Neural cell (in vitro differentiated cells): ENCODE measurements at regions not wholly inside any gene's neighbourhood (a gene's known extent, or its start where the extent isn't known, plus 50 kb on each side); places are given as distances from the start of the nearest gene placed in this dataset.

Experiments used
- TAF1 ChIP-seq: IDR thresholded peaks from 2 replicates; pipeline ENCODE4 v1.6.1; 2012; ENCODE audit warnings: low read depth
- TF ChIP-seq, protein P1 (sequence below): fragments of 450-650 bp; IDR thresholded peaks from 2 replicates; pipeline ENCODE4 v1.5.1; 2014; ENCODE audit warnings: antibody characterized with exemption, mild to moderate bottlenecking, moderate library complexity; ENCODE audit not compliant: poor library complexity, severe bottlenecking

DNA sequence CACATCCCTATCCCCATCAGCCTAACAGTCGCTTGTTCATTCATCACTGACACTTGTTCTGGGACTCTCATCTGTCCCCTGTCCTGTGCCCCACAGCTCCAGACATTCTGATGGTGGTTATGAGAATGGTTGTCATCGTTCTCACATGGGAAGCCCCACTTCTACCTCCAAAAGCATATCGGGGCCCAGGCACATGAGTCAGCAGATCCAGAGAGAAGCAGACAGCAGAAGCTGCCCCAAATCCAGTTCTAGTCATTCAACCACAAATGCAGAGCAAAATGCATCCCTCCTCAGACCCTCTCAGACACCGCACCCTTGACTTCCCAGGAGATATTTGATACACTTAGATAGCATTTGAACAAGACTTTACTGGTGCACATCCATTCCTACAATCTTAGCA is 106.0 kb downstream of the FOXF2 start:
- no peak for TF ChIP-seq TAF1
- TF ChIP-seq, protein P1, sequence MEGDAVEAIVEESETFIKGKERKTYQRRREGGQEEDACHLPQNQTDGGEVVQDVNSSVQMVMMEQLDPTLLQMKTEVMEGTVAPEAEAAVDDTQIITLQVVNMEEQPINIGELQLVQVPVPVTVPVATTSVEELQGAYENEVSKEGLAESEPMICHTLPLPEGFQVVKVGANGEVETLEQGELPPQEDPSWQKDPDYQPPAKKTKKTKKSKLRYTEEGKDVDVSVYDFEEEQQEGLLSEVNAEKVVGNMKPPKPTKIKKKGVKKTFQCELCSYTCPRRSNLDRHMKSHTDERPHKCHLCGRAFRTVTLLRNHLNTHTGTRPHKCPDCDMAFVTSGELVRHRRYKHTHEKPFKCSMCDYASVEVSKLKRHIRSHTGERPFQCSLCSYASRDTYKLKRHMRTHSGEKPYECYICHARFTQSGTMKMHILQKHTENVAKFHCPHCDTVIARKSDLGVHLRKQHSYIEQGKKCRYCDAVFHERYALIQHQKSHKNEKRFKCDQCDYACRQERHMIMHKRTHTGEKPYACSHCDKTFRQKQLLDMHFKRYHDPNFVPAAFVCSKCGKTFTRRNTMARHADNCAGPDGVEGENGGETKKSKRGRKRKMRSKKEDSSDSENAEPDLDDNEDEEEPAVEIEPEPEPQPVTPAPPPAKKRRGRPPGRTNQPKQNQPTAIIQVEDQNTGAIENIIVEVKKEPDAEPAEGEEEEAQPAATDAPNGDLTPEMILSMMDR, result no peak
